Tibial artery (tissue), 4 donors: ENCODE measurements at regions not wholly inside any gene's neighbourhood (a gene's known extent, or its start where the extent isn't known, plus 50 kb on each side); places are given as distances from the start of the nearest gene placed in this dataset.
"Not testable (repeated sequence)": the region's sequence is repeated elsewhere in the genome, so short reads cannot be mapped to it uniquely, and the experiment has no call there.

ENCODE experiments used
- DNase-seq, 2 donors: peaks; one replicate each; pipeline ENCODE4 v3.0.0-alpha.2; 2019
- H3K27ac ChIP-seq, 2 donors: fragments of 200-600 bp; sonication (generic) in 1 of 2; 1 replicate in 1 of 2; 2 replicates in 1 of 2; pipeline ENCODE4 v1.5.1; 2018 to 2019; ENCODE audit warnings: mild to moderate bottlenecking in 1 of 2
- H3K27me3 ChIP-seq, 2 donors: fragments of 200-600 bp; sonication (generic) in 1 of 2; one replicate each; pipeline versions ENCODE4 v1.5.1 to v1.6.0; 2016 to 2019
- H3K36me3 ChIP-seq, 3 donors: fragments of 200-600 bp; sonication (generic) in 2 of 3; one replicate each; pipeline ENCODE4 v1.5.1; 2016 to 2019; ENCODE audit warnings: mild to moderate bottlenecking in 2 of 3
- H3K4me1 ChIP-seq, 4 donors: fragments of 200-600 bp; sonication (generic) in 2 of 4; 1 replicate in 3 of 4; 2 replicates in 1 of 4; pipeline ENCODE4 v1.5.1; 2016 to 2019
- H3K4me3 ChIP-seq, 2 donors: fragments of 200-600 bp; sonication (generic) in 1 of 2; 1 replicate in 1 of 2; 2 replicates in 1 of 2; pipeline ENCODE4 v1.5.1; 2018 to 2019; ENCODE audit warnings: mild to moderate bottlenecking in 2 of 2
- H3K9me3 ChIP-seq, 3 donors: fragments of 200-600 bp; sonication (generic) in 1 of 3; one replicate each; pipeline ENCODE4 v1.5.1; 2016 to 2019
- intact Hi-C: fragments of 100-400 bp; cut with DNase I; formaldehyde crosslinking; loops from one replicate; pipeline ENCODE4 v1.15.0; 2023; ENCODE audit warnings: low total_unique reads
- TF ChIP-seq, protein P1 (sequence below), 2 experiments: fragments of 200-600 bp in 1 of 2; fragments of 450-650 bp in 1 of 2; IDR thresholded peaks; one replicate each; pipeline ENCODE4 v1.5.1; 2017 to 2019; ENCODE audit warnings: antibody characterized with exemption in 2 of 2, mild to moderate bottlenecking in 1 of 2, moderate library complexity in 1 of 2

DNA sequence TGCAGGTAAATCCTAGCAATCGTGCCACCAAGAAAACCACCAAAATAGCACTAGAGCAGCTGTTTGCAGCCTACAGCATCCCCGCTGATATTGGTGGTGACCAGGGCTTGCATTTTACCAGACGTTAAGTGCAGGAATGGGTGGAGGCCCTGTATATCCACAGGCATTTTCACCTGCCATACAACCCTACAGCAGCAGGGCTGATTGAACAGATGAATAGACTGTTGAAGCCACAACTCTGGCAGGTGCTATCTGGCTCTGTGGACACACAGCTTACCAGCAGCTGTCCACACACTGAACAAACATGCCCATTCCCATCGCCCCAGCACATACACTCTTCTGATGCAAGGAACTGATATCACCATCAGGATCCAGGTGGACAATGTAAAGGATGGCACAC lies 154.5 kb upstream of the APC start:
- Histone ChIP-seq H3K36me3 (no peaks in the 10 kb centered on the region), H3K27ac (no peak overlapping the region), H3K4me3 (no peak overlapping the region), H3K9me3 (no peaks in the 10 kb centered on the region), H3K27me3 (no peaks in the 10 kb centered on the region), H3K4me1 (no peaks in the 10 kb centered on the region)
- TF ChIP-seq, protein P1, sequence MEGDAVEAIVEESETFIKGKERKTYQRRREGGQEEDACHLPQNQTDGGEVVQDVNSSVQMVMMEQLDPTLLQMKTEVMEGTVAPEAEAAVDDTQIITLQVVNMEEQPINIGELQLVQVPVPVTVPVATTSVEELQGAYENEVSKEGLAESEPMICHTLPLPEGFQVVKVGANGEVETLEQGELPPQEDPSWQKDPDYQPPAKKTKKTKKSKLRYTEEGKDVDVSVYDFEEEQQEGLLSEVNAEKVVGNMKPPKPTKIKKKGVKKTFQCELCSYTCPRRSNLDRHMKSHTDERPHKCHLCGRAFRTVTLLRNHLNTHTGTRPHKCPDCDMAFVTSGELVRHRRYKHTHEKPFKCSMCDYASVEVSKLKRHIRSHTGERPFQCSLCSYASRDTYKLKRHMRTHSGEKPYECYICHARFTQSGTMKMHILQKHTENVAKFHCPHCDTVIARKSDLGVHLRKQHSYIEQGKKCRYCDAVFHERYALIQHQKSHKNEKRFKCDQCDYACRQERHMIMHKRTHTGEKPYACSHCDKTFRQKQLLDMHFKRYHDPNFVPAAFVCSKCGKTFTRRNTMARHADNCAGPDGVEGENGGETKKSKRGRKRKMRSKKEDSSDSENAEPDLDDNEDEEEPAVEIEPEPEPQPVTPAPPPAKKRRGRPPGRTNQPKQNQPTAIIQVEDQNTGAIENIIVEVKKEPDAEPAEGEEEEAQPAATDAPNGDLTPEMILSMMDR (IDR thresholded peaks at IDR 0.05): no peak
- DNase-seq: no peak
- intact Hi-C loops: no loop called here

DNA sequence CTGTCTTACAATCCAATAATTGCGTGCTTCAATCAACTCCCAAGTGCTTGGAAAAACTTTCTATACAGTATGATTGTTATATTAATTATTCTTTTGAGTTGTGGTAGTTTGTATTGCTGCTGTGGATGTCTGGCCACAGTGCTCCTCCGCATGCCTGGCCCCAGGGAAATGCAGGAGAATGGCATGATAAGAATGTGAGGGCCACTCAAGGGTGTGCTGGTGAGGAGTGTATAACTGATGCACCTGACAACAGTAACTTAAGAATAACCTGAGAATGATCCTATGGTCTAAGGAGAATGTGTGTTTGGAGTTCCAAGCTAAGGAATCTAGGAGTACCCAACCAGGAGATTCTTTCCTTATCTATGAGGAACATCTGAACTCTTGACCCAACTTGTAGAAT lies 152.9 kb upstream of the APC start:
- TF ChIP-seq, protein P1 (IDR thresholded peaks at IDR 0.05): no peak
- Histone ChIP-seq H3K4me3 (no peak overlapping the region), H3K4me1 (no peaks in the 10 kb centered on the region), H3K27me3 (no peaks in the 10 kb centered on the region), H3K27ac (no peak overlapping the region), H3K36me3 (no peaks in the 10 kb centered on the region), H3K9me3 (no peaks in the 10 kb centered on the region)
- intact Hi-C loops: no loop called here
- no peak for DNase-seq

DNA sequence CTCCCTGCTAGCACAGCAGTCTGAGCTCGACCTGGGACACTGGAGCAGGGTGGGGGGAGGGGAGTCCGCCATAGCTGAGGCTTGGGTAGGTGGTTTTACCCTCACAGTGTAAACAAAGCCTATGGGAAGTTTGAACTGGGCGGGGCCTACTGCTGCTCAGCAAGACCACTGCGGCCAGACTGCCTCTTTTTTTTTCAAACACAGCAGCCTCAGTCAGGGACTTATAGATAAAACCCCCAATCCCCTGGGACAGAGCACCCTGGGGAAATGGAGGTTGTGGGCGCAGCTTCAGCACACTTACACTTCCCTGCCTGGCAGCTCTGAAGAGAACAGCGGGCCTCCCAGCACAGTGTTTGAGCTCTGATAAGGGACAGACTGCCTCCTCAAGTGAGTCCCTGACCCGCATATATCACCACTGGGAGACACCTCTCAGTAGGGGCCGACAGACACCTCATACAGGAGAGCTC lies 151.1 kb upstream of the APC start:
- no peaks in the 10 kb centered on the region for H3K27me3 ChIP-seq
- intact Hi-C loops: no loop called here
- no peak for DNase-seq

GRCh38 chr5:112590858-112591257 lies 146.8 kb upstream of the APC start:
- H3K9me3 ChIP-seq, H3K4me3 ChIP-seq, H3K27me3 ChIP-seq, H3K36me3 ChIP-seq, DNase-seq, H3K27ac ChIP-seq, H3K4me1 ChIP-seq, intact Hi-C loops: not testable (repeated sequence)

More for the DNA sequence above, 151.1 kb upstream of the APC start:
- Histone ChIP-seq H3K4me3 (no peak overlapping the region), H3K36me3 (no peaks in the 10 kb centered on the region), H3K9me3 (no peaks in the 10 kb centered on the region), H3K27ac (no peak overlapping the region), H3K4me1 (no peaks in the 10 kb centered on the region)
- TF ChIP-seq, protein P1 (IDR thresholded peaks at IDR 0.05): no peak

DNA sequence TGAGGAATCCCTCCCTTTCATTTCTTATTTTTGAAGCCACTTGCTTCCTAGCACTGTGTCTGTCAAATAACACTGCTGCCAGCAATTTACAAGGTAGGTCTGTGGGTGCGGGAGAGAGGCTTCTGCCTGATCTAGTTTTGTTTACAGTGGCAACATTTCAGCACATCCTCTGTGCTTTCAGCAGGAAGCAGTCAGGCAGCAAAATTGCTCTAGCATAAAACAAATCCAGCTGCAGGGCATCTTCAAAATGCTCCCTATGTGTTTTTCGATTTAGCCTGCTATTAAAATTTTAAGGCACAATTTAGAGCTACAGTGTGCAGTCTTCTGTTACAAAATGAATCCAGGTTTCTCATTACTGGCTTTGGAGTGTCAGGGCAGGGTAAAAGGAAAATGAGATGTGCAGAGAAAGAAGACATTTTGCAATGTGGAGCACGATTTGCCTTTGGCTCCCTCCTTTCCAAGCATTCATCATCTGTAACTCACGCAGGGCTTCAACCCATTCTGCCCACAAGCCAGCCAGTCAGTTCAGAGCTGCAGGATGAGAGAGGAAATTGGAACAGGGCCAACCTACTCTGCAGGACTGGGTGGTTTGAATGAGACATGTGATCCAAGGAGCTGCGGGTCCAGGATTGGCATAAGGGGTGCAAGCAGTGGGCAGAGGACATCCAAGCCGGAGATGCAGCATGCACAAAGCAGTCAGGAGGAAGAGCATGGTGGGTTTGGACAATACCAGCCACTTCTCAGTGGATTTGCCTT lies 143.4 kb upstream of the APC start:
- TF ChIP-seq, protein P1 (IDR thresholded peaks at IDR 0.05): no peak
- H3K27ac ChIP-seq: no peak overlapping the region
- intact Hi-C loops: no loop called here

DNA sequence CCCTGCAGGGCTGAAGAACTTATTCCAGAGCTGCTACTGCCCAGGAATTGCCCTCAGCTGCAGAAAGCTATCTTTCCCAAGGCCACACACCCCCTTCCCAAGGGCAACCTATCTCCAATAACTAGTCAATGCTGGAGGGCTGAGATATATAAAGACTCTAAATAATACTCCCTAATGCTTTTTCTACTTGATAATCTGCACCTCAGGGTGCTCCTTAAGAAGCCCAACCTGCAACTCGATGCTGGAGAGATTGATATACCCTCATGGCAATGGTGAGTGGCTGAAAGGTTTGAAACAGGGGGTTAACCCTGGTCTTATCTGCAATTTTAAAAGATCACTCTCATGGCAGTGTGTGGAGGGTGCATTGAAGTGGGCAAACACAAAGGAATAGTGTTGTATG lies 142.7 kb upstream of the APC start:
- no peaks in the 10 kb centered on the region for H3K4me1 ChIP-seq
- intact Hi-C loops: no loop called here
- DNase-seq: no peak
- no peaks in the 10 kb centered on the region for H3K9me3 ChIP-seq
- no peak overlapping the region for H3K4me3 ChIP-seq
- no peaks in the 10 kb centered on the region for H3K36me3 ChIP-seq
- H3K27ac ChIP-seq: no peak overlapping the region
- TF ChIP-seq, protein P1 (IDR thresholded peaks at IDR 0.05): no peak
- no peaks in the 10 kb centered on the region for H3K27me3 ChIP-seq

More for the DNA sequence above, 143.4 kb upstream of the APC start:
- no peaks in the 10 kb centered on the region for H3K27me3 ChIP-seq
- H3K4me1 ChIP-seq: no peaks in the 10 kb centered on the region
- no peak overlapping the region for H3K4me3 ChIP-seq
- no peak for DNase-seq
- H3K36me3 ChIP-seq: no peaks in the 10 kb centered on the region
- no peaks in the 10 kb centered on the region for H3K9me3 ChIP-seq
